Stimulated activated effector memory CD8-positive, alpha-beta T cell treated with anti-CD3 and anti-CD28 coated beads, Interleukin-12 subunit alpha, Interleukin-12 subunit beta, amount 100 ng/mL, for 72 hours (primary cell): ENCODE measurements at regions not wholly inside any gene's neighbourhood (a gene's known extent, or its start where the extent isn't known, plus 50 kb on each side); places are given as distances from the start of the nearest gene placed in this dataset.
"Not testable (repeated sequence)": the region's sequence is repeated elsewhere in the genome, so short reads cannot be mapped to it uniquely, and the experiment has no call there.

Experiments used
- ATAC-seq: fragments of 150-1000 bp; cut with Tn5 transposase; 2 replicates; pipeline ENCODE4 v1.10.0; 2021
- DNase-seq, 2 donors: peaks; one replicate each; pipeline ENCODE4 v3.0.0; 2021 to 2022; ENCODE audit warnings: low spot score in 2 of 2
- H3K27ac Mint-ChIP-seq: one replicate; pipeline ENCODE4 v1.8.0; 2022; ENCODE audit warnings: mild to moderate bottlenecking, mixed read lengths
- H3K36me3 Mint-ChIP-seq: one replicate; pipeline ENCODE4 v1.8.0; 2022; ENCODE audit warnings: mild to moderate bottlenecking, mixed read lengths
- H3K4me1 Mint-ChIP-seq: one replicate; pipeline ENCODE4 v1.8.0; 2022; ENCODE audit warnings: mixed read lengths
- H3K4me3 Mint-ChIP-seq: one replicate; pipeline ENCODE4 v1.8.0; 2022; ENCODE audit warnings: mild to moderate bottlenecking, mixed read lengths
- H3K9me3 Mint-ChIP-seq: one replicate; pipeline ENCODE4 v1.8.0; 2022; ENCODE audit warnings: mixed read lengths

DNA sequence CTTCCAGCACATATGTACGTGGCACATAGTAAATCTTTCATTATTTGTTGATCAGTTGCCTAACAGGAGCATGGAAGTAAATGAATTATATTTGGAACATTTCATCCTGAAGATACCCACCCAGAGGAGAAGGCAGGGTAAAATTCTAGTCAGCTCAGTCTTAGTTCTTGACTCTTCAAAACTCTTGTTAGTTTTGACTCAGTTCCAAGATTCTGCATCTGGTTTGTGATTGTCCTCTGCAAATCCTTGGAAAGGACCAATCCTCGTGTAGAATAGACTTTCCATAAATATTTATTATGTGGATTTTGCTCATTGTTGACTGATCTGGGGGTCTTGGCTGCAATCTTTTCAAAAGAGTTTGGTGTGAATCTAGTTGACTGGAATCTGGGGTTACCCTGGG, 257.5 kb upstream of the FAT1 start:
- Mint-ChIP-seq H3K27ac (no peak overlapping the region), H3K4me3 (no peak overlapping the region), H3K9me3 (peaks cover 4% of the 10 kb centered on the region), H3K4me1 (no peaks in the 10 kb centered on the region), H3K36me3 (no peaks in the 10 kb centered on the region)
- no peak for DNase-seq
- ATAC-seq: no peak

DNA sequence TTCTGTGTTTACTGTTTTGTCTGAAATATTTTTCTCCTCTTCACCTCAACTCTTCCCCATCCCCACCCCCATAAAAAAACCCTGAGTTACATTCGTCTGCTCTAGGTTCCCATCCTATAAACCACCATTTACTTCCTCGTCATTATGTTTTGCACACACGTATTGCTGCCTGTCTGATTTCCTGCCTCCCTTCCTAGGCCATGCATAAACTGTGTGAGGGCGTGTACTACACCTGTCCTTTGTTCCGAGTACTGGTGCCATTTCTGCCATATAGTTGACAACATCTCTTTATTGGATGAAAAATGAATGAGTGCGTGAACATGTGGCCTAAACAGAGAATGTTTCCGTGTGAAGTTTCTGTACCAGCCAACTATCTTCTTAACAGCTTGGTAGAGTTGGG, 258.5 kb upstream of the FAT1 start:
- peaks cover 4% of the 10 kb centered on the region for H3K9me3 Mint-ChIP-seq
- H3K36me3 Mint-ChIP-seq: no peaks in the 10 kb centered on the region
- H3K4me3 Mint-ChIP-seq: no peak overlapping the region
- H3K27ac Mint-ChIP-seq: no peak overlapping the region
- H3K4me1 Mint-ChIP-seq: no peaks in the 10 kb centered on the region
- ATAC-seq: no peak
- DNase-seq: no peak

DNA sequence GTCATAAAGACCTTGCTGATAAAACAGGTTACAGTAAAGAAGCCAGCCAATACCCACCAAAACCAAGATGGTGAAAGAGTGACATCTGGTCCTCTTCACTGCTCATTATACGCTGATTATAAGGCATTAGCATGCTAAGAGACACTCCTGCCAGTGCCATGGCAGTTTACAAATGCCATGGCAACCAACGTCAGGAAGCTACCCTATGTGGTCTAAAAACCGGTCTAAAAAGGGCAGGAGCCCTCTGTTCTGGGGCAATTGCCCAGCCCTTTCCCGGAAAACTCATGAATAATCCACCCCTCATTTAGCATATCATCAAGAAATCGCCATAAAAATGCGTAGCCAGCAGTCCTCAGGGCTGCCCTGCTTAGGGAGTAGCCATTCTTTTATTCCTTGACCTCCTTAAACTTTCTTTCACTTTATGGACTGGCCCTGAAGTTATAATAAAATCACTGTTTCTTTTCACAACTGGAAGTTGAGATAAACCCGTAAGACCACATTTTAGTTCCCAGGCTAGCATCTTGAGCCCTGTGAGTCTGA, 260.5 kb upstream of the FAT1 start:
- H3K4me3 Mint-ChIP-seq: no peak overlapping the region
- DNase-seq (no peak), ATAC-seq (no peak)
- no peak overlapping the region for H3K27ac Mint-ChIP-seq
- H3K4me1 Mint-ChIP-seq: no peaks in the 10 kb centered on the region
- peaks cover 10% of the 10 kb centered on the region for H3K9me3 Mint-ChIP-seq
- no peaks in the 10 kb centered on the region for H3K36me3 Mint-ChIP-seq

DNA sequence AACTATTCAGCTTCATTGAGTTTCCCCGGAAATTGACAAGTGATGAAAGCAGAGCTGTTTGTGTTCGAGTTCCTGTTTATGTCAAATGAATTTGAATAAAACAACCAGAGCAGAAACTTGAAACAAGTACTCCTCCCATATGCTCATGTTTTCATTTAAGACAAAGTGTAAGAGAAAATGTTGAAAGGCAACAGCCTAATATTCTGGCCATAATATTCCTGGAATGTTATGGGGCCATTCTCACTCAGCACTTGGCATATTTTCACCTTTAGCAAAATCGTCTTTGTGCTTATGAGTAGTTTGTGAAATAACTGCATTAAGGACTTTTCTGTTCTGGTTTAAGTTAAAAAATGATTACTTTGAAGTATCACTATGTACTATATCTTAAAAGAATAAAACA, 276.0 kb upstream of the FAT1 start:
- Mint-ChIP-seq H3K4me1 (no peaks in the 10 kb centered on the region), H3K9me3 (no peaks in the 10 kb centered on the region), H3K36me3 (no peaks in the 10 kb centered on the region), H3K27ac (no peak overlapping the region), H3K4me3 (no peak overlapping the region)
- DNase-seq (no peak), ATAC-seq (no peak)

DNA sequence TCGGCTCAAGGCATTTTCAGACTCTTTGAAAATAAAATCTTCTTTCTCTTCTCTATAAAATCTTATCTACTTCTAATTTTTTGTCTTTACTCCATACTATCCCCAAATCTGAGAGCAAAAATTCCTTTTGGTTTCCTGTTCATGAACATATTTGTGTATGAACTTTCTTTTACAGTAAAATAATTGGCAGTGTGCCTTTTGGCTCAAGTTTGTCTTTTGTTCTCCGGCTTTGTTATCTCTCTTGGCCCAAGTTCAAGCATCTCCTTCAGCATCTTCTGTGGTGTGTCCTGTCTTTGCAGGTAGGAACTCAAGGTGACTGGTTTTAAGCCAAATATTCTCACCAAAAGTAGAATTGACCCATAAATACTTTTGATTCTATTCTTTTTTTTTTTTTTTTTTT, 276.6 kb upstream of the FAT1 start:
- no peak for ATAC-seq

DNA sequence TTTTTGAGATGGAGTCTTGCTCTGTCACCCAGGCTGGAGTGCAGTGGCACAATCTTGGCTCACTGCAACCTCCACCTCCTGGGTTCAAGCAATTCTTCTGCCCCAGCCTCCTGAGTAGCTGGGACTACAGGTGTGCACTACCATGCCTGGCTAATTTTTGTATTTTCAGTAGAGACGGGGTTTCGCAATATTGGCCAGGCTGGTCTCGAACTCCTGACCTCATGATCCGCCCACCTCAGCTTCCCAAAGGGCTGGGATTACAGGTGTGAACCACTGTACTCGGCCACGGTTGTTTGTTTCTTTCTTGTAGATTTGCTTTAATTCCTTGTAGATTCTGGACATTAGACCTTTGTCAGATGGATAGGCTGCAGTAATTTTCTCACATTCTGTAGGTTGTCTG, 278.5 kb upstream of the FAT1 start:
- not testable (repeated sequence) for ATAC-seq, H3K27ac Mint-ChIP-seq, H3K4me3 Mint-ChIP-seq, H3K9me3 Mint-ChIP-seq, H3K36me3 Mint-ChIP-seq, H3K4me1 Mint-ChIP-seq, DNase-seq

More for the DNA sequence above, 276.6 kb upstream of the FAT1 start:
- no peak for DNase-seq
- no peak overlapping the region for H3K4me3 Mint-ChIP-seq
- no peaks in the 10 kb centered on the region for H3K9me3 Mint-ChIP-seq
- H3K4me1 Mint-ChIP-seq: no peaks in the 10 kb centered on the region
- H3K27ac Mint-ChIP-seq: no peak overlapping the region
- no peaks in the 10 kb centered on the region for H3K36me3 Mint-ChIP-seq

DNA sequence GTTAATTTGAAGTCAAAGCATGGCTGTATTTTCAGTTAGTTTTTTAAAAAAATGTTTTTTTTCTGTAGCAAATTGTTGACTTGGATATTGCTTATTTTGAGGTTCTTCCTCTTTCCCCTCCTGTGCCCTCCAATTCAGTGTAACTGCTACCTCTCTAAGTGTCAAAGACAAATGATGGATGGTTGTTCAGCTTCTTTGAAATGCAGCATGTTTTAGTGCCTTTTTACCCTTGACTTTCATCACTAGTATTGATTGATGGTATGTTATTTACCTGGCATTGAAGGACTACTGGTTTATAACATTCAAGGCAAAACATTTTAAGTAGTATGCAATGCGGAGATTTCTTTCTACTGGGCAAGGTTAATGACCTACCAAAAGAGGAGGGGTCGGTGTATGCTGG, 281.0 kb upstream of the FAT1 start:
- Mint-ChIP-seq H3K4me3 (no peak overlapping the region), H3K9me3 (no peaks in the 10 kb centered on the region)
- no peak for ATAC-seq

DNA sequence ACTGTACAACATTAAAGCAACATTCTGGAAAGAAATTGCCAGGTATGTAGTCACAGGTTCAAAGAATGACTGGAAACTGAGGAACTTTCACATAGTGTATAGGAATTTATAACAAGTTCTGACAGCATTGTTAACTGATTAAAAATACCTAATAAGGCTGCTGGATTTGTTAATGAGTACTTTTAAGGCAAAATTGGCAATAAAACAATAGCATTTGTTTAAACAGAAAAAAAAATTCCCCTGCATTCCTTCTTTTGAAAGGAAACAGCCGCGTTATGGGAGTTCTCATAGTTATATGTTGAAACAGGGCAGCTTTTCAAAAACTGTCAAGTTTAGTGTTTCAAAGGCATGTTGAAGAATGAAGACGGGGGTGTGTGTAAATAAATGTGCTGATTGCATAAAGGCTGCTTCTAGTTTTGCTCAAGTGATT, 282.5 kb upstream of the FAT1 start:
- Mint-ChIP-seq H3K27ac (no peak overlapping the region), H3K4me1 (no peaks in the 10 kb centered on the region), H3K4me3 (no peak overlapping the region), H3K9me3 (no peaks in the 10 kb centered on the region), H3K36me3 (no peaks in the 10 kb centered on the region)
- DNase-seq: no peak
- ATAC-seq: no peak

More for the DNA sequence above, 281.0 kb upstream of the FAT1 start:
- Mint-ChIP-seq H3K4me1 (no peaks in the 10 kb centered on the region), H3K36me3 (no peaks in the 10 kb centered on the region), H3K27ac (no peak overlapping the region)
- no peak for DNase-seq

DNA sequence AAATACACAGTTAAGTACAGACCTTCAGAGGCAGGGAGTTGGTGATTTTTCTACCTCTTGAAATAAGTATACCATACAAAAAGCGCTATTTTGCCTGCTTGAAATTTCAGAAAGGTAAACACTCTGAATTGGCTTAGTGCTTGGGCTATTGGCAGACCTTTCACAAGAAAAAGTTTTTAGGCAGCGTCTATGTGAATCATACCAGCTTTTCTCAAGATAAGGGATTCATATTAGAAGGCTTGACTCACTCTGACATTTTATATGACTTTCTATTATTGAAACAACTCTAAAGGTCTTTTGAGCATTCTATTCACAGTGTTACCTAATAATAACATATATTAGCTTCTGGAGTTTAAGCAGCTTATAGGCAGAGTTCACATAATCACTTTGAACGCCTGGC, 286.4 kb upstream of the FAT1 start:
- no peak for DNase-seq
- Mint-ChIP-seq H3K9me3 (peaks cover 10% of the 10 kb centered on the region), H3K36me3 (no peaks in the 10 kb centered on the region), H3K4me1 (no peaks in the 10 kb centered on the region), H3K4me3 (no peak overlapping the region), H3K27ac (no peak overlapping the region)
- no peak for ATAC-seq

DNA sequence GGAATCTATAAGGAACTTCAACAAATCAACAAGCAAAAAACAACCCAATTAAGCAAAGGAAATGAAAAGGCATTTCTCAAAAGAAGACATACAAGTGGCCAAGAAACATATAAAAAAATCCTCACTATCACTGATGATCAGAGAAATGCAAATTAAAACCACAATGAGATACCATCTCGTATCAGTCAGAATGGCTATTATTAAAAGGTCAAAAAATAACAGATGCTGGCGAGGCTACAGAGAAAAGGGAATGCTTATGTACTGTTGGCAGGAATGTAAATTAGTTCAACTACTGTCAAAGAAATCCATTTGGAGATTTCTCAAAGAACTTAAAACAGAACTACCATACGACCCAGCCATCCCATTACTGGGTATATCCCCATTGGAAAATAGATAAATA, 292.4 kb upstream of the FAT1 start:
- no peak for ATAC-seq

DNA sequence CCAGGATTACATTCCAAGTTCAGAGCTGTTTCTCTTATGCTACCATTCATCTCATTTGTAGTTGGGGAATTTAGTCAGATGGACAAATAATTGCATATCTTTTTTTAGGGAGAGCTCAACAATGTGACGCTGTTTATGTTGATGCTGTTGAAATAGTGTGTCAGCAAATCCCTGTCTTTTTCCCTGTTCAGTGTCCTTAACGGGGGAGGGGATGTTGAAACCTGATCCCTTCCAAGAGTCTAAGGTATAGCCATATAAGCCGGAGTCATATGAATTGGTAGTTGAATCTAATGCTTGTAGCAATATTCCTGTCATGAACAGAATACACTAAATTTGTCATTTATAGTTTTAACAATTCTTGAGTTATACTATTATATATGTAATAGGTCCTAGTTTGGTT, 293.5 kb upstream of the FAT1 start:
- Mint-ChIP-seq H3K27ac (no peak overlapping the region), H3K9me3 (peaks cover 19% of the 10 kb centered on the region), H3K4me1 (no peaks in the 10 kb centered on the region), H3K36me3 (no peaks in the 10 kb centered on the region), H3K4me3 (no peak overlapping the region)
- no peak for ATAC-seq
- DNase-seq: no peak

More for the DNA sequence above, 292.4 kb upstream of the FAT1 start:
- Mint-ChIP-seq H3K36me3 (no peaks in the 10 kb centered on the region), H3K27ac (no peak overlapping the region), H3K9me3 (peaks cover 19% of the 10 kb centered on the region), H3K4me3 (no peak overlapping the region), H3K4me1 (no peaks in the 10 kb centered on the region)
- DNase-seq: no peak

DNA sequence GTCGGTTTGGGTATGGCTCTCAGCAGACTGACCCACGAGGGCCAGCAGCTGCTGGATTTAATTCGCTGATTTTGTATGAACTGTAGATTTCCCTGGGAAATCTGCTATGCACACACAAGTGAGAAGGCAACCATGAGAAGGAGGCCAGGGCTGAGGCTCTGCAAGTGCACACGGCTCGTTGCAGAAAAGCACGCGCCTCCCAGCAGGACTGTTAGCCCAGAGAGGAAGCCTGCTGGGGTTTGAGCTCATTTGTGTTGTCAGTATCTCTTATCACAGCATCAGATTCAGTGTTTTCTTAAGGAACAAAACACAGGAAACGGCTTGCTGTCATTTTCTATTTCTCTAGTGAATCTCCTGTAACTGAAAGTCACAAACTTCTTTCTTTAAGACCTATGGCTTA, 296.2 kb upstream of the FAT1 start:
- DNase-seq (no peak), ATAC-seq (no peak)
- Mint-ChIP-seq H3K36me3 (no peaks in the 10 kb centered on the region), H3K9me3 (peaks cover 13% of the 10 kb centered on the region), H3K4me1 (no peaks in the 10 kb centered on the region), H3K4me3 (no peak overlapping the region), H3K27ac (no peak overlapping the region)

DNA sequence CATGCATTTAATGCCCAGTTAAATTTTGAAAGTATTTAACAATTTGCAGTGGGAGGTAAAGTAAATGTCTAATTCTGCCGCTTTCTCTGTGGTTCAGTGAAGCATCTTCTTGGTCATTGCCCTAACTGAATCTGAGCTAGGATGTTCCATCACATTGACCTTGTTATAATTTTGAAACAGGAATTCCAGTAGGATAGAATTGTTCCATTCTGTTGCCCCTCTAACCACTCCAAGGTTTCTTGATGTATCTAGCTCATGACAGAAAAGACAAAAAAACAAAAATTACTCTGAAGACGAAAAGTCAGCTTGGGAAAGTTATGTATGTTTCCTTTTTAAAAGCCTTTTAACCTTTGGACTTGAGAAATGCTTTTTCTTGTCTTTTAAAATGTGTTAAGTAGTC, 297.0 kb upstream of the FAT1 start:
- H3K4me3 Mint-ChIP-seq: no peak overlapping the region
- H3K36me3 Mint-ChIP-seq: no peaks in the 10 kb centered on the region
- no peak for DNase-seq
- H3K4me1 Mint-ChIP-seq: no peaks in the 10 kb centered on the region
- peaks cover 13% of the 10 kb centered on the region for H3K9me3 Mint-ChIP-seq
- H3K27ac Mint-ChIP-seq: no peak overlapping the region
- ATAC-seq: no peak

DNA sequence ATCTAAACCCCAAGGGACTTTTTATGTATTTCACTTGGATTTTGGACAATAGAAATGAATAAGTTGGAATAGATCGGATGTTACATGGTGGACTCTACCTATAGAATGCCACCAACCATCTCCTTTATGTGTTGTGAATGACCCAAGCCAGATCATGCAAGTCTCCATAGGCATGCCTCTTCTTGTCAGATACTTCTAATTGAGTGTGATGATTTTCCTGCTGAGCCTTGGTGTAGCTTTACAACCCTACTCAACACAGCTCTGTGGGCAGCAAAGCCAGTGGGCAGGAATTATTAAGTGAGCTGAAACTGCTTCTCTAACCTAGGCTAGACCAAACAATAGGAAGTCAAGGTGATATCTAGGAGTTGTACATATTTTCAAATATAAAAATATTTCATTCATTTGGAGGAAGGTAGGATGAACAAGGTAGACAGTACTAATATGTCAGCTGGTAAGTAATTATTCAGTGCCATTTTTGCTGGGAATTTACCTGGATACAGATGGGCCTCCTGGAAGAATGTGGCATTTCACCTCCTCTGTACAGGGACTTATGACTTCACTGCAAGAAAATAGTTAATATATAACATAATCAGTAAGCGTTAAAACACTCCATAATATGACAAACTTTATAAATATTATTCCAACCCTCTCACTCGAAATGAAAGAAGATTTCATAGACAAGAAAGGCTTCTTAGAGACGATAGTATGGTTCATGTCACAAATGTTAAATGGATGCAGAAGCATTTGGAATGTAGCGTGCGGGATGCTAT, 298.0 kb upstream of the FAT1 start:
- Mint-ChIP-seq H3K27ac (no peak overlapping the region), H3K9me3 (peaks cover 18% of the 10 kb centered on the region), H3K4me1 (no peaks in the 10 kb centered on the region), H3K4me3 (no peak overlapping the region), H3K36me3 (no peaks in the 10 kb centered on the region)
- ATAC-seq (no peak), DNase-seq (no peak)

DNA sequence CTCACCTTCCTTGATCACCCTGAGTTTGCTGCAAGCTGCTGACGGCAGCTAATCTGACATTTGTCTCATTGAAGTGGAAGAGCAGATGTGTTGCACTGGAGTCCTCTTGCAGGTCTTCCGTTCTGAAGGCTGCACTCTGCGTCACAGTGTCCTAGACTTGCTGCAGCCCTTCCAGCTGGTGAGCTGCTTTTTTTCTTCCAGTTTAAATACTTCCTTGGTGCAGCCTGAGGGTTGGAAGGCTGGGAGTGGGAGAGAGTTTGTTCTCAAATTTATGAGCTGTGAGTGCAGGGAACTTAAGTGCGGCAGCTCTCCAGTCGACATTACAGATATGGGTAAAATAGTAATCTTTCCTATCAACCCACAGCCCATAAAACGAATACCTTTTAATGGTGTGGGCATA, 303.6 kb upstream of the FAT1 start:
- Mint-ChIP-seq H3K27ac (no peak overlapping the region), H3K4me3 (no peak overlapping the region), H3K36me3 (no peaks in the 10 kb centered on the region), H3K4me1 (no peaks in the 10 kb centered on the region), H3K9me3 (peaks cover 25% of the 10 kb centered on the region)
- ATAC-seq (no peak), DNase-seq (no peak)

DNA sequence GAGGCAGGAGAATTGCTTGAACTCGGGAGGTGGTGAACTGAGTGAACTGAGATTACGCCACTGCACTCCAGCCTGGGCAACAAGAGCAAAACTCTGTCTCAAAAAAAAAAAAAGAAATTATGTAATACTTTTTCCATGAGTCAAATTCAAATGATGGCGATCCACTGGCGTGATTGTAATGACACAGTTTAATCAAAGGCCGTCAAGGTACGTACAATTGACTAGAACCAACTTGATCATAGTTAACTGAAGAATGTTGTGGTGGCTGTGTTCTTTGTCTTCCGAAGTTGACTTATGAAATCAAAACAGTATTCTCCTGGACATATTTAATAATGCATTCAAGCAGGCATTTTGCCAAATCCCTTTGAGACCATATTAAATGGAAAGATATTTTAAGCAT, 318.6 kb upstream of the FAT1 start:
- Mint-ChIP-seq H3K27ac (no peak overlapping the region), H3K9me3 (peaks cover 10% of the 10 kb centered on the region), H3K4me1 (no peaks in the 10 kb centered on the region), H3K36me3 (no peaks in the 10 kb centered on the region), H3K4me3 (no peak overlapping the region)
- ATAC-seq (no peak), DNase-seq (no peak)
